HG02885 (cell line): ENCODE measurements at regions not wholly inside any gene's neighbourhood (a gene's known extent, or its start where the extent isn't known, plus 50 kb on each side); places are given as distances from the start of the nearest gene placed in this dataset.

Experiments used
- ATAC-seq: cut with Tn5 transposase; IDR thresholded peaks from one replicate; pipeline ENCODE4 v1.9.1; 2021; ENCODE audit warnings: mild to moderate bottlenecking; ENCODE audit not compliant: unreplicated experiment, poor library complexity

DNA sequence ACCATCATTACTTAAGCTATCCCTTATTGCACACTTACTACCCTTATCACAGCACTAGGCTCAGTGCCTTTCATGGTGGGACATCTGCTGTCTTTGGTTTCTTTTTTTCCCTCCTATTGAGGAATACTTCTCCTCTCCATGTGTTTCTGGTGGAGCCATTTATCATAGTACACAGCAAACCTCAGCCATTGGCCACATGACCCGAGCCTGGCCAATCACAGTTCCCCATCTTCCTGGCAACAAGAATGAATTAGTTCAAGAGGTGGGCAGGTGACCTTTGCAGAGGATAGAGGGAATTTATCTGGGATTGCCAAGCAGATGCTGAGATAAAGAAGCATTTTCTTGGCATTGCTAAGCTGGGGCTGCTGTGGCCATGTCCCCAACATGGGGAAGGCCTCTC lies 101.1 kb upstream of the ZNF618 start:
- no peak for ATAC-seq

DNA sequence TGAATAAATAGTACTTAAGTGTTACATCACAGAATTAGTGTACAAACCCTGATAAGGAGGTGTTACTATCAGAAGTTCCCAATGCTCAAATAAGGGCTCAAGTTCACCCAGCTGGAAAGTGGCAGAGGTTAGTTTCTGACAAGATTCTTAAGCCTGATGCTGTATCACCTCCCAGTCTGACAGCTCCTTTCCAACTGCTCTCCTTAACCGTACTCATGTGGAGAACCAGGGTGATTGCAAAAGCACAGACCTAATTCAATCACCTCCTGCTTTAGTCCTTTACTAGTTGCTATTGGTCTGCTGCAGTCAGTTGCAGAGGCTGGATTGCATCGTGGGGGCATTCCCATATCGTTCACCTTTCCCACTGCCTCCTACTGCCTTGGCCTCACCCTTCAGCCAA lies 100.4 kb upstream of the ZNF618 start:
- no peak for ATAC-seq

DNA sequence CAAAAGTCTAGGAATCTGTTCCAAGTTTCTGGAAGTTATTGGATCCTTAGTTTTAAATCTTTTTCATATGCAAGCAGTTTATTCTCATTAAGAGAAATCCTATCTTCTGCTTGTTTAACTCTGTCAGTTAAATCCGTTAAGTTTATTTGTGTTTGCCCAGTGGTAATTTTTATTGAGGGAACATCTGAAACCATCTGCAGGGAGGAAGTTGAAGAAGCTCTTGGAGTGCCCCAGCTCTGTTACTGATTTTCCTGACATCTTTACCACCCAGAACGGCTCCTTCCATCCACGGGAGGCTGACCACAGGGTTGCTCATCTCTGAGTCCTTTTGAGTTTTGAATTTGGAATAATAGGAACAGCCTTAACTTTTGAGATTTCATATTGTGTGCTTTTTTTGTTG lies 99.9 kb upstream of the ZNF618 start:
- no peak for ATAC-seq

DNA sequence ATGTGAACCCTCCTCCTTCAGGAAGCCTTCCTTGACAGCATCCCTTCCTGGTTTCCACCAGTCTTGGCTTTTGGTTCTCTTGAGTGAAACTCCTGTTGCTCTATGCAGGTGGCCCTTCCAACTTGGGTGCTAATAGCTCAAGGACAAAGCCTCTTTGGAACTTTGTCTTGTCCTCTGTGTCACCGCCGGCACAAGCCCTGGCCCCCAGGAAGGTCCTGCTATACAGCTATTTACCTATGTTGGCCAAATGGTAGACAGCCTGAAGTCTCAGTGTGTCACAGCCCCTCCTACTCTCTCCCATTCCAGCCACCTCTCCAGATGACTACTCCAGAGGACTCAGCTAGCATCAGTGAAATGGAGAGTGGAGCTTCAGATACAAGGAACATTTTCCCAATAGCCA lies 94.7 kb upstream of the ZNF618 start:
- ATAC-seq: no peak

DNA sequence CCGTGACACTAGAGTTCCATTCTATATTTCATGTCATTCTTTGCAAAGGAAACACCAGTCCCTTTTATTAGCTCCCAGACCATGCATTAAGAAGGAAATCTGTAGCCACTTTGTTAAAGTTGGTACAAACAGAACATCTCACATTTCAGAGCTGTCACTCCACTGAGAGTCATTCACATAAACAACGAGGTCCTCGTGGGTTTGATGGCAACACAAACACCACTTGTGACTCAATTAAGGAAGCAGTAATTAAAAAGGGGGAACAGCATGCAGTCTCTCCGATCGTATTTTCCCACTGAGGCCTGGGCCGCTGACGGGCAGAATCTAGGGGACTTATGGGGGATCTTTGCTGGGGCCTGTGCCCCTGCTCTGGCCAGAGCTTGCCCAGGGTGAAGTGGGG lies 94.2 kb upstream of the ZNF618 start:
- no peak for ATAC-seq

DNA sequence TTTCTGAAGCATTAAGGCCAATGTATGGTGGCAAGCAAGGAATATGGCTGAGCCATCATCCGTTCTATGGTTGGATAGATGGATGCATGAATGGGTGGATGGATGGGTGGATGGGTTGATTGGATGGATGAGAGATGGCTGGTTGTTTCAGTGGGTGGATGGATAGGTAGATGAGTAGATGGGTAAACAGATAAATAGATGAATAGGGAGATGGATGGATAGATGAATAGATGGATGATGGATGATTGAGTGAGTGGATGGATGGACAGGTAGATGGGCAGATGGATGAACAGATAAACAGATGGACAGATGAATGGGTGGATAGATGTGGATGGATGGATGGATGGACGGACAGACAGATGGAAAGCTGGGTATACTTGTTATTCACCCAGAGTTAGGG lies 92.6 kb upstream of the ZNF618 start:
- no peak for ATAC-seq

DNA sequence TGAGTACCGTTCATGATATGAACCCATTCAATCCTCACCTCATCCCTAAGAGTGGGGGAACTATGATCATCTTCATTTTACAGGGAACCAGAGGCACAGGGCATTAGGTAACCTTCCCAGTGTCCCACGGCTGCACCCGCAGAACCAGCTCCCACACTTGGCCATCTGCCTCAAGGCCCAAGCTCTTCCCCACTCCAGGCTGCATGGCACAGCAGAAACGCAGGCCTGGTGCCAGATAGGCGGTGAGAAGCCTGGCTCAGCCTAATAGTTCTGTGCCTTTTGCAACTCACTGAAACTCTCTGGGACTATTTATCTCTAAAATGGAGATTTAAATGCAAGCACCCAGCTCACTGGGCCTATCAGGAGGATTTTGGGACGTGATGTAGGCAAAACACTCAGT lies 90.8 kb upstream of the ZNF618 start:
- ATAC-seq: no peak

DNA sequence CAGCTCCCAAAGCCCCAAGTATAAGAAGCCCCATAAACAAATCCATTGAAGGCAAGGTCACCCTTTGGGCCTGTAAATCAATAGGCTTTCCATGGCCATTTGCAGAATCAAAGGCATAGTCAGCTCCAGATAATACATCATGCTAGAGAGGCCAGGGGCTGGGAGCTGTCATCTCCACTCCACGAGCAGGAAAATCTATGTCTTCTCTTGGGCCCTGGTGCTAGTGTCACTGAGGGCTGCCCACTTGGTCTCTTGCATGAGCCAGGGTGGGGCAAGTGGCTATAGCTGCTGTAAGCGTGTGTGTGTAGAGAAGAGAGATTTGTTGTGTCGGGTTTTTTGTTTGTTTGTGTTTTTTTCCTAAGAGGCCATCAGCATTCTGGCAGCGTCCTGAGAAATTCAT lies 90.0 kb upstream of the ZNF618 start:
- no peak for ATAC-seq

DNA sequence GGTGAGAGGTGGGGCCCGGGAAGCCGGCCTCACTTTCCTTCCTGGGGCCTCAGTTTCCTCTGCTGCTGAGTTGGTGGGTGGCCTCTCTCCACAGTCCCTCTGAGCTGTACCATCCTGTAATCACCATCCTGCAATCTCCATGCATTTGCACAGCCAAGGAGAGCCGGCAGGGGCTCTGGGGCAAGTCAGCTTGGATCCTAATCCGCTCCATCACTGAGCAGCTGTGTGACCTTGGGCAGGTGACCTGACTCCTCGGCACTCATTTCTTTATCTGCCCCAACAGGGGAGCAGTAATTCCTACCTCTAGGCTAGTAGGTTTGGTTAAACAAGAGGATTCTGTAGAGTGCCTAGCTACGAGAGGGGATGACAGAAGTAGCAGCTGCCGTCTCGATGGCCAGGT lies 88.2 kb upstream of the ZNF618 start:
- ATAC-seq: no peak

DNA sequence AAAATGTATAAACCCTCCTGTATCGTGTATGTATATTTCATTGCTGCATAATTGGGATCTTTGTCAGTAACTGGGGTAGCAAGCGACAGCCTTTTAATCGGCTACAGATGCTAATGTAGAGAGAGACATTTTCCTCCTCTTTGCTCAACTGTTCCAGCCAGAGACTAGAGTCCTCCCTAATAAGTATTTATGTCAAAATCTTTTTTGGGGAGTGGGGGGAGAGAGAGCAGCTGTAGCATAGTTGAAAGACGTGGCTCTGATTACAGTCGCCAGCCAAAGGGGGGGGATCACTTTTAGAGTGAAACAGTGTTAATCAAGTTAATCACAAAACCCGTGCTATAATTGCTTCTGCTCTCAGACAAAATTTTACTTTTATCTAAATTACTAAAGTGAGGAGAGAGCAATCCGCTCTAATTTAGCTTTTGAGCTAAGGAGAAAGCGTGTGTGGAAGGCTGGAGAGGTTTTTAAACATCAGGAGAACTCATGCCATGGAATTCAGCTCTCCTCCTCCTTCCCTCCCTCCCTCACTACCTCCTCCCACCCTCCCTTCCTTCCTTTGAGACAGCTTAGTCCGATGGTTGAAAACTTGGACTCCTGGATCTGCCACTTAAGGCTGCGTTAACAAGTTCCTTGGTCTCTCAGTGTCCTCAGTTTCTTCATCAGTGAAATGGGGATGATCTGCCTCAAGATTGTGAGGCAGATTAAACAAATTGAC lies 87.3 kb upstream of the ZNF618 start:
- ATAC-seq: no peak

DNA sequence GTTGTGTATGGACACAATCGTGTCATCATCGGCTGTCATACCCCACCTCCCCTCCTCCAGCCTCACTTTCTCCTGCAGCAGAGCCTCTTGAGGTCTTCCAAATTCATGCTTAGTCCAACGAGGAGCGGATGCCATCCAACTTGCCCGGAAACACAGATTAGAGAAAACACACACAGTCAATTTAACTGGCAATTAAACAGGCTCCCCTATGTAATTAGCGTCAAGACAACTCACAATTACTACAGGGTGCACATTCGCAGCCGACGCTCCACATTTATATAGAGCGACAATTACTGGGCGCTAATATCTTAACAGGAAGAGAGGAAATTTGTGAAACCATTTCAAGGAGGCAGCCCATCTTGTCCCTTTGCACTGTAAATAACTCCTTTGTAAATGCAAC lies 86.0 kb upstream of the ZNF618 start:
- ATAC-seq: no peak

DNA sequence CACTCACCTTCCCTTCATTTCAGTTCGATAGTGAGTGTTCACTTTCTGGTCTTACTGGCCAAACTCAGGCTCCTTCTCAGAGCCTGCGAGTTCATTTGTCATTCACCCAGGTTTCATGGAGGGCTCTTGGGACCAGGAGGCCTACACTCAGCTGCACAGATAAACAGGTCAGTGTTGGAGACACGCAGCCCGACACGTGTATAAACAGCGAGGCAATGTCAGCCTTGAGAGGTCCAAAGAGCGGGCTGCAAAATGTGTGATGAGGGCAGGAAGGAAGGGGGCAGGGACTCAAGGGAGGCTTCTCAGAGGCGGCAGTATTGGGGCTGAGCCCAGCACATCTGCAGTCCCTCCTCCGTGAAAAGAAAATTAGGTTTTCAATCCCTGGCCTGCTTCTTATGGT lies 82.6 kb upstream of the ZNF618 start:
- ATAC-seq: no peak

DNA sequence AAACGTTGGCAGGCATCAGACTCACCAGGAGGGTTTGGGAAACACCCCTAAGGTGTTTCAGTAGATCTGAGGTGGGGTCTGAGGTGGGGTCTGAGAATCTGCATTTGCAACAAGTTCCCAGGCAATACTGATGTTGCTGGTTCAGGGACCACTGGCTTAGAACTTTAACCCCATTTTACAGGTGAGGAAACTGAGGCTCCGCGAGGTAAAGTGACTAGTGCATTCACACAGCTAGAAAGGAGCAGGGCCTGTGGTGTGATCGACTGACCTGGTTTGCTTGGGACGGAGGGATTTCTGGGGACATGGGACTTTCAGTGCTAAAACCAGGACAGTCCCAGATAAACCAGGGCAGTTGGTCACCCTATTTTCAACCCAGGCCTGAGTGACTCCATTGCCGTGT lies 81.4 kb upstream of the ZNF618 start:
- no peak for ATAC-seq

DNA sequence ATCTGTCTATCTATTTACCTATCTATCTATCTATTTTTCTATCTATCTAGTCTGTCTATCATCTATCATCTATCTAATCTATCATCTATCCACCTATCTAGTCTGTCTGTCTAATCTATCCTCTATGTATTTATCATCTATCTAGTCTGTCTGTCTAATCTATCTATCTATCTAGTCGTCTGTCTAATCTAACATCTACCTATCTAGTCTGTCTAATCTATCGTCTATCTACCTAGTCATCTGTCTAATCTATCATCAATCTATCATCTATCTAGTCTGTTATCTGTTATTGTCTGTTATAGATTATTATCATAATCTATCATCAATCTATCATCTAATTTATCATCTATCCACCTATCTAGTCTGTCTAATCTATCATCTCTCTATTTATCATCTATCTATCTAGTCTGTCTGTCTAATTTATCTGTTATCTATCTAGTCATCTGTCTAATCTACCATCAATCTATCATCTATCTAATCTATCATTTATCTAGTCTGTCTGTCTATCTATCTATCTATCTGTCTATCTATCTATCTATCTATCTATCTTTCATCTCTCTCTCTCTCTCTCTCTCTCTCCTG lies 80.2 kb upstream of the ZNF618 start:
- no peak for ATAC-seq

DNA sequence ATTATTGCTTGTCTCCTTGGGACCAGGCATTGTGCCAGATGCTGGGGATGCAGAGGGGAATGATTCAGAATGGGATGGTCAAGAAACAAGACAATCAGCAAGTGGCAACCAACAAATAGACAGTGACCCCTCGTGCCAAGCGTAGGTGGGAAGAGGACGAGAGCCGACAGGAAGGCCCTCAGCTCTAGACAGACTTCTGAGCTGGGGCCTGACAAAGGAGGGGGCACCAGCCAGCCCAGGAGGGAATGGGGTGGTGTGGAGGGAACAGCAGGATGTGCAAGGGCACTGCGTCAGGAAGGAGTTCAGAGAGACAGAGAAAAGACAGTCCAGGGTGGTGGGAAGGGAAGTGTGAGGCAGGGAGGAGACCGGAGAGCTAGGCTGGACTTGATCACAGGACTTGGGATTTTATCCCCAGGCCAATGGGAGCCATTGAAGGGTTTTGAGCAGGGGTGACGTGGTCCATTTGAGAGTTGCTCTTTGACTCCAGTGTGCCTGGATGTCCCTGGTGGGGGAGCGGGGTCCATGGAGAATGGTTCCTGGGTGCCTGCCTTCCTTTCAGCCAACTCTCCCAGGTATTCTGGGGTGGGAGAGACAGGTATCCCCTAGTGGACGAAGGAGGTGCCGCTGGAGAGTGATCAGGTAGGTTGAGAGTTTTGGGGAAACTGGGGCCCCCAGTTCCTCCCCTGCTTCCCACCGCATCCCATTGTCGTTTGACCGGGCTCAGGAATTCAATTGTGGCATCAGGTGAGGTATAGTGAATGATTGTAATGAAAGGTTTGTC lies 79.3 kb upstream of the ZNF618 start:
- ATAC-seq: no peak

DNA sequence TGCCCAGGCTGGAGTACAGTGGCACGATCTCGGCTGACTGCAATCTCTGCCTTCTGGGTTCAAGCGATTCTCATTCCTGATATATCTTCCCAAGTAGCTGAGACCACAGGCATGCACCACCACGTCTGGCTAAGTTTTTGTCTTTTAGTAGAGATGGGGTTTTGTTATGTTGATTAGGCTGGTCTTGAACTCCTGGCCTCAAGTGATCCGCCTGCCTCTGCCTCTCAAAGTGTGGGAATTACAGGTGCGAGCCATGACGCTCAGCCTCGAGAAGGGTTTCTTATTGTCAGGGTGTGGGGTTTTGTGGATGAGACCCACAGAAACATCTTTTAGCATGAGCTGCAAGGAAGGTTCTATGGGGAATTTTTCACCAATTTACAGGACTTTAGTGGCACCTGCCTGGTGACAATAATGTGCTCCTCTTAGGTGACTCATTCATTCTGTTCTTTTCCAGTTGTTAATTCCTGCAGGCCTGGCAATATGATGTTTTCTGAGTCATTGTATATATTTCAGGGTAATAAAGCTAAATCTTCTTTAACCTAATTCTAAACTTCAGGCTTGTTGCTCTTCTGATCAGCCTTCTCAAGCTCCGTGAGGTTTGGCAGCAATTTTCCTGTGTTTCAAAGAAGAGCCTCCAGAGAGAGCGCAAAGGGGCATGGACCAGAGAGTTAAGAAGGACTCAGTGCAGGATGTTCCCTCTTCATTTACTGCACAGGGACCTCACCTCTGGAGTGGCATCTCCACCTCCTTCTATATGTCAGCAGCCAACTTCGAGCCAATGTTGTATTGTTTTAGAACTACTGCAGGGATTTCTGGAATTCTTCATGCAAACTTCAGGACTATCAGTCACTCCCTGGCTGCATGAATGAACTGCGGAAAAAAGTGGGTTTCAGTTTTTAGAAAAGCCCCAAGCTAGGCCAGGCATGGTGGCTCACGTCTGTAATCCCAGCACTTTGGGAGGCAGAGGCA lies 77.8 kb upstream of the ZNF618 start:
- ATAC-seq: no peak

DNA sequence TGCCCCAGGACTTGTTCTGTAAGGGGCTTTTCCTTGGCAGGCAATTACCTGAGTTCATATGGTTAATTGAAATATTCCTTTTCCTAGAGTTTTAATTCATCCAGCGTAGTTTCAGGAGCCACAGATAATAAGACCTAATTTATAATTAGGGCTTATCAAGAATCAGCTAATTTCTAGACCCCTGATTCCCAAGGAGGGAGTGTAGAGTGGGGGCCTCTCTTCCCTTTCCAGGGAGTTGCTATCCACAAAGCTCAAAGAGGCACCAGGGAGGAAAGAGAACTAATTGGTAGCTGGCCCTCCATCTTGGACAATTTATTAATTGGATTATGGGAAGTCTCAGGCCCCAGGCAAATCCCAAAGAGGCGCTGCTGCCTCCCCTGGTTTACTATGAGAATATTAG lies 75.8 kb upstream of the ZNF618 start:
- no peak for ATAC-seq

DNA sequence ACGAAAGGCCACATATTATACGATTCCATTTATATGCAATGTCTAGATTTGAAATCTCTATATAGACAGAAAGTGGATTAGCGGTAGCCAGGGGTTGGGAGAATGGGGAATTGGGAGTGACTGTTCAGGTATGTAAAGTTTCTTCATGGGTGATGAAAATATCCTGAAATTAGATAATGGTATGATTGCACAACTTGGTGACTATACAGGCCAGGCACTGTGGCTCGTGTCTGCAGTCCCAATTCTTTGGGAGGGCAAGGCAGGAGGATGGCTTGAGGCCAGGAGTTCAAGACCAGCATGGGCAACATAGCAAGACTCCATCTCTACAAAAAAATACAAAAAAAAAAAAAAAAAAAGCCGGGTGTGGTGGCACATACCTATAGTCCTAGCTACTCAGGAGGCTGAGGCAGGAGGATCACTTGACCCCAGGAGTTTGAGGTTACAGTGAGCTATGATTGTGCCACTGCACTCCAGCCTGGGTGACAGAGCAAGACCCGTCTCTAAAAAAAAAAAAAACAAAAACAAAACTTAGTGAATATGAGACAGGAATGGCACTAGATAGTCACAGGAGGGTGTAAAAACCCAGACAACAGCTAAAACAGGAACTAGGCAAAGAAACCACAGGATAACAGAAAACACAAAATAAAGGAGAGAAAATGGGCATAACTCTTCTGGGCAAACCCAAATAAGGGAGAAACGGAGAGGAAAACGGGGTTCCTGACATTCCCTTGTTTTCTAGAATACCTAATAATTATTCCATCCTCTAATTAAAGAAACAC lies 72.1 kb upstream of the ZNF618 start:
- ATAC-seq: no peak

DNA sequence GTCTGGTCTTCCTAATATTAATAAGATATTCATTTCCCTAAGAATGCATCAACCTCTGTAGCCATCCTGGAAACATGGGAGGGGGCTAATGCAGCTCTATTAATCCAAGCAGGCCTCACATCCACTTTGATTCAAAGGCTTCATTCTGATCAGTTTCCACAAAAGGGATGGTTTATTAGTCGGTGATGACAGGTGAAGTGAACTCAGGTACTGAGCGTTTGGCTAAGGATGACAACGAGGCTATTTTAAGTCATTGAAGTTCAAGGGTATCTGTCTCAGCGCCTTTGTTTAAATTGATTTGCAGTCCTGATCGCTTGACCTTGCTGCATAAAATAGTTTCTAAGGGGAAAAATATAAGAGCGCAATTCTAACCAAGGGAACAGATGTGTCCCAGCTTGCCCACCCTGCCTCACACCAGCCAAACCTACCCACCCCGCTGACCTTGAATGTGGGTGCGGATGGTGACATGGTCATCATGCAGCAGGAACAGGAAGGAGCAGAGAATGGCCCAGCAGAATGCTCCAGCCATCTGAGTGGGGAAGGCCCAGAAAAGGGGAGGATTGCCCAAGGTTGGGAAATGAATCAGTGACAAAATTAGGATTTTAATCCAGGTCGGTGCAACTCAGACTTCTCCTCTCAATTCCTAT lies 70.5 kb upstream of the ZNF618 start:
- ATAC-seq: no peak
